ENCODE measurements at regions not wholly inside any gene's neighbourhood (a gene's known extent, or its start where the extent isn't known, plus 50 kb on each side); places are given as distances from the start of the nearest gene placed in this dataset.

DNA sequence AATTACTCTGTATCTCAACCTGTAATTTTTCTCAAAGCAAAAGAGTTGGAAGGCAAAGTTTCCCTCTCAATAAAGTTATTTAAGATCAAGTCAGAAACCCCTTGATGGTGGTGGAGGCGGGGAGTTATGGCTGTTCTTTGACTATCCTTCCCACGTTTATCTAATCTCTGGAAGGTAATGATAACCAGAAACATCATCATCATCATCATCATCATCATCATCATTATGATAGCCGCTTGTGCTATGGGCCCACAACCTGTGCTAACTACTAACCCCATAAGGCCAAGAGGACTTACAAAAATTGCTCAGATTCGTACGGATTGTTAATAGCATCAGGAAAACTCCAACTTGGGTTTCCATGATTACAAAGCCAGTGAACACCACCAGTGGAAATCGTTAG lies 502.3 kb downstream of the SH2D4B start:
- H3K9me3 ChIP-seq: peaks cover 0 to 21% (median 0%) of the 10 kb centered on the region in 3 donors
- H3K27ac ChIP-seq: no peak overlapping the region
- H3K4me3 ChIP-seq: no peak overlapping the region
- H3K36me3 ChIP-seq: no peaks in the 10 kb centered on the region
- H3K27me3 ChIP-seq: no peaks in the 10 kb centered on the region
- no peak for TF ChIP-seq POLR2A (IDR thresholded peaks at IDR 0.05)
- TF ChIP-seq POLR2AphosphoS5 (IDR thresholded peaks at IDR 0.05): no peak
- no peak for TF ChIP-seq EP300 (IDR thresholded peaks at IDR 0.05)
- TF ChIP-seq, protein P1, sequence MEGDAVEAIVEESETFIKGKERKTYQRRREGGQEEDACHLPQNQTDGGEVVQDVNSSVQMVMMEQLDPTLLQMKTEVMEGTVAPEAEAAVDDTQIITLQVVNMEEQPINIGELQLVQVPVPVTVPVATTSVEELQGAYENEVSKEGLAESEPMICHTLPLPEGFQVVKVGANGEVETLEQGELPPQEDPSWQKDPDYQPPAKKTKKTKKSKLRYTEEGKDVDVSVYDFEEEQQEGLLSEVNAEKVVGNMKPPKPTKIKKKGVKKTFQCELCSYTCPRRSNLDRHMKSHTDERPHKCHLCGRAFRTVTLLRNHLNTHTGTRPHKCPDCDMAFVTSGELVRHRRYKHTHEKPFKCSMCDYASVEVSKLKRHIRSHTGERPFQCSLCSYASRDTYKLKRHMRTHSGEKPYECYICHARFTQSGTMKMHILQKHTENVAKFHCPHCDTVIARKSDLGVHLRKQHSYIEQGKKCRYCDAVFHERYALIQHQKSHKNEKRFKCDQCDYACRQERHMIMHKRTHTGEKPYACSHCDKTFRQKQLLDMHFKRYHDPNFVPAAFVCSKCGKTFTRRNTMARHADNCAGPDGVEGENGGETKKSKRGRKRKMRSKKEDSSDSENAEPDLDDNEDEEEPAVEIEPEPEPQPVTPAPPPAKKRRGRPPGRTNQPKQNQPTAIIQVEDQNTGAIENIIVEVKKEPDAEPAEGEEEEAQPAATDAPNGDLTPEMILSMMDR (IDR thresholded peaks at IDR 0.05): no peak
- 82 to 86% methylated on average over 5 to 6 of the region's 6 CpGs for WGBS, 2 donors (ENCODE audit: low coverage in 1 of 2)
- H3K4me1 ChIP-seq: no peaks in the 10 kb centered on the region
- no peak for ATAC-seq

DNA sequence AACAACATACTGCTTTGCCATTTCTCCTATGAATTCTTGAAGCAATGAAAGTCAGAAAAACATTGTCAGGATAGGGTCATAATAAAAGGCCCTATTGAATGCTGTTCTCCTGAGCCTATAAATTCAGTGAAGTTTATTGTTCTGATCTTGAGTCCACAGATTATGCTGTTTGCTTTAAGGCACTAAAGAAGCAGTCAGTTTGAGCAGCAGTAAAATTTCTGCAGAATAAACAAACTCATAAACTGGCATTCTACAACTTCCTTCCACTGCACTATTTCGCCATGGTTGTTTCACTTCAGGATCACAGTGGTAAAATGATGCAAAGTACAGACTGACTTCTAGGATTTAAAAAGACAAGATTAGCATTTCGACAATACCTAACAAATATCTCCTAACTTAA lies 503.2 kb downstream of the SH2D4B start:
- no peak overlapping the region for H3K4me3 ChIP-seq
- WGBS, 2 donors (ENCODE audit: low coverage in 1 of 2): 73 to 77% methylated on average over 2 of the region's 2 CpGs
- ATAC-seq: no peak
- H3K4me1 ChIP-seq: no peaks in the 10 kb centered on the region
- TF ChIP-seq POLR2AphosphoS5 (IDR thresholded peaks at IDR 0.05) (no peak), EP300 (IDR thresholded peaks at IDR 0.05) (no peak), POLR2A (IDR thresholded peaks at IDR 0.05) (no peak)
- TF ChIP-seq, protein P1 (IDR thresholded peaks at IDR 0.05): no peak
- no peaks in the 10 kb centered on the region for H3K27me3 ChIP-seq
- H3K27ac ChIP-seq: no peak overlapping the region
- H3K36me3 ChIP-seq: no peaks in the 10 kb centered on the region
- H3K9me3 ChIP-seq: peaks cover 0 to 12% (median 0%) of the 10 kb centered on the region in 3 donors

DNA sequence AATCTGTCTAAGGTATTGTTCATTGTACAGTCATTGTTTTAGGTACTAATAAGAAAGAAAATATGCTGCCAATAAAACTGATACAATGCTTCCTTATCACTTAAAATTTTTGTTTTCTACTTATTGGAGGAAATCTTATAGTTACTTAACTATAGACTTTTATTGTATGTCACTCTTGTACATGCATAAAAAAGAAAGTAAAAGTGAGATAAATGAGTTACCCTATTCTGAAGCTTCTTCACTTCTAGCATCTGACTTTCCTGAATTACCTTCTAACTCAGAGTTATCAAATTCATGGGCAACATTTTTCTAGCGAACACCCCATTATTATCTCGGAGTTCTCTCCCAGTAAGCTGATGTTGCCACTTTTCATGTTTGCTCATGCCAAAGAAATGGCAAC lies 504.9 kb downstream of the SH2D4B start:
- Histone ChIP-seq H3K9me3 (no peaks in the 10 kb centered on the region), H3K27me3 (no peaks in the 10 kb centered on the region), H3K27ac (no peak overlapping the region), H3K4me1 (no peaks in the 10 kb centered on the region), H3K4me3 (no peak overlapping the region), H3K36me3 (no peaks in the 10 kb centered on the region)
- 58 to 77% methylated on average over 2 of the region's 2 CpGs for WGBS, 2 donors (ENCODE audit: low coverage in 1 of 2)
- no peak for ATAC-seq
- TF ChIP-seq, protein P1 (IDR thresholded peaks at IDR 0.05): no peak
- TF ChIP-seq POLR2A (IDR thresholded peaks at IDR 0.05) (no peak), EP300 (IDR thresholded peaks at IDR 0.05) (no peak), POLR2AphosphoS5 (IDR thresholded peaks at IDR 0.05) (no peak)

DNA sequence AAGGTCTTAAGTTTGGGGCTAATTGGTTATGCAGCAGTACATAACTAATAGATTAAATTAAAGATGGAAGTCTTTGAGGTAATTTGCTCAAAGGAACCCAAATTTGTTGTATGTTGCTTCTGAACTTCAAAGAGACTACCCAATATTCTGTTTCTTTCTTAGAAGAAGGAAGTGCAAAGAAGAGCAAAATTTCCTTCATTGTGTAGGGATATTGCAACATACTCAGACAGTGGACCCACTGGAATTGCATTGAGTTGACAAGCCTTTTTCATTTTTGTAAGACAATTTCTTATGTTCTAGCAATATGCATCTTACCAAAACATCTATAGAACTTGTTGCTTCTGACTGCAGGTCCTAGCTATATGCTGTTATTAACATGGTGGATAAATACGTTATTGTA lies 527.8 kb downstream of the SH2D4B start:
- Histone ChIP-seq H3K36me3 (no peaks in the 10 kb centered on the region), H3K4me1 (no peaks in the 10 kb centered on the region), H3K27ac (no peak overlapping the region), H3K4me3 (no peak overlapping the region), H3K27me3 (no peaks in the 10 kb centered on the region), H3K9me3 (no peaks in the 10 kb centered on the region)
- no peak for ATAC-seq
- WGBS, 2 donors (ENCODE audit: low coverage in 1 of 2): 75 to 83% methylated on average over 1 of the region's 1 CpG
- TF ChIP-seq, protein P1 (IDR thresholded peaks at IDR 0.05): no peak
- TF ChIP-seq EP300 (IDR thresholded peaks at IDR 0.05): no peak
- no peak for TF ChIP-seq POLR2AphosphoS5 (IDR thresholded peaks at IDR 0.05)
- no peak for TF ChIP-seq POLR2A (IDR thresholded peaks at IDR 0.05)

DNA sequence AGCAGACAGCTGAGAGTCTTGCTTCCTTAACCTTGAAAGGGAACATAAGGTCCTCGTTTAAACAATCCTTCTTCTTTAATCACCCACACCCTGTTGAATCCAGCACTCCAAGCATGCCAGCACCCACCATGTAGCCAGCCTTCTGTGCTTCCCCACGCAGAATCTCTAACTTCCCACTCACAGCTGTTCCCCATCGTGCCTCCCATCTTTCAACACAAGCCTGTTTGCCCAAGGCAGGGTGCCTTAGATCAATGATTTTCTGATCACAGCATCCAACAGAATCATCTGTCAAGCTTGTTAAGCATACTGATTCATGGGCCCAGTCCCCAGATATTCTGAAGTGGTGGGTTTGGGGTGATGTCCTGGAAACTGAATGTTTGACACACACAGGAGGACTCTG lies 530.8 kb downstream of the SH2D4B start:
- Histone ChIP-seq H3K27me3 (no peaks in the 10 kb centered on the region), H3K36me3 (no peaks in the 10 kb centered on the region), H3K27ac (no peak overlapping the region), H3K4me3 (no peak overlapping the region), H3K4me1 (no peaks in the 10 kb centered on the region), H3K9me3 (no peaks in the 10 kb centered on the region)
- TF ChIP-seq POLR2A (IDR thresholded peaks at IDR 0.05): no peak
- no peak for TF ChIP-seq EP300 (IDR thresholded peaks at IDR 0.05)
- TF ChIP-seq, protein P1 (IDR thresholded peaks at IDR 0.05): no peak
- TF ChIP-seq POLR2AphosphoS5 (IDR thresholded peaks at IDR 0.05): no peak
- 18 to 21% methylated on average over 3 of the region's 3 CpGs for WGBS, 2 donors (ENCODE audit: low coverage in 1 of 2)
- no peak for ATAC-seq
